Neural cell (in vitro differentiated cells): ENCODE measurements at regions not wholly inside any gene's neighbourhood (a gene's known extent, or its start where the extent isn't known, plus 50 kb on each side); places are given as distances from the start of the nearest gene placed in this dataset.

Experiments used
- H2AFZ ChIP-seq: fragments of 200-600, 300-800 bp; sonication (generic), shearing (Covaris generic); 2 replicates; pipeline ENCODE4 v1.6.0; 2014; ENCODE audit warnings: low read depth, mild to moderate bottlenecking, antibody characterized with exemption, low read length, moderate library complexity
- H3F3A ChIP-seq: fragments of 200-600 bp; shearing (Covaris generic); 2 replicates; pipeline ENCODE4 v1.6.1; 2016; ENCODE audit warnings: mild to moderate bottlenecking, moderate library complexity, mixed read lengths, antibody characterized with exemption, low read length; ENCODE audit not compliant: insufficient read depth, poor library complexity, severe bottlenecking
- H3K27ac ChIP-seq: fragments of 200-600, 300-800 bp; sonication (generic), shearing (Covaris generic); 2 replicates; pipeline ENCODE4 v1.5.1; 2014; ENCODE audit warnings: mild to moderate bottlenecking, low read length, moderate library complexity
- H3K27me3 ChIP-seq: fragments of 300-800, 200-600 bp; sonication (generic), shearing (Covaris generic); 2 replicates; pipeline ENCODE4 v1.6.0; 2014; ENCODE audit warnings: mild to moderate bottlenecking, low read depth, low read length, moderate library complexity; ENCODE audit not compliant: insufficient read depth
- H3K36me3 ChIP-seq: fragments of 300-800, 200-600 bp; sonication (generic), shearing (Covaris generic); 2 replicates; pipeline ENCODE4 v1.5.1; 2014; ENCODE audit warnings: mild to moderate bottlenecking, antibody characterized with exemption, low read length, moderate library complexity; ENCODE audit not compliant: insufficient read depth
- H3K4me2 ChIP-seq: fragments of 300-800, 200-600 bp; sonication (generic), shearing (Covaris generic); 2 replicates; pipeline ENCODE4 v1.6.0; 2014; ENCODE audit warnings: mild to moderate bottlenecking, low read length
- H3K4me3 ChIP-seq: fragments of 300-800, 200-600 bp; sonication (generic), shearing (Covaris generic); 2 replicates; pipeline ENCODE4 v1.5.1; 2014; ENCODE audit warnings: mild to moderate bottlenecking, low read length, moderate library complexity
- H3K79me2 ChIP-seq: fragments of 200-600 bp; shearing (Covaris generic); replicated peaks from 2 replicates; pipeline ENCODE4 v1.6.0; 2014; ENCODE audit warnings: mild to moderate bottlenecking, low read length, moderate library complexity; ENCODE audit not compliant: insufficient read depth
- H3K9ac ChIP-seq: fragments of 300-800, 200-600 bp; sonication (generic), shearing (Covaris generic); 2 replicates; pipeline ENCODE4 v1.6.1; 2016; ENCODE audit warnings: mild to moderate bottlenecking, low read length, mixed read lengths
- H3K9me2 ChIP-seq: fragments of 200-600 bp; shearing (Covaris generic); 2 replicates; pipeline ENCODE4 v1.6.1; 2016; ENCODE audit warnings: mild to moderate bottlenecking, low read length, mixed read lengths; ENCODE audit not compliant: insufficient read depth
- H3K9me3 ChIP-seq: fragments of 200-600, 300-800 bp; sonication (generic), shearing (Covaris generic); 2 replicates; pipeline ENCODE4 v1.6.1; 2016; ENCODE audit warnings: mild to moderate bottlenecking, mixed run types, low read length, moderate library complexity, mixed read lengths
- H4K20me1 ChIP-seq: fragments of 200-600 bp; shearing (Covaris generic); 2 replicates; pipeline ENCODE4 v1.6.1; 2016; ENCODE audit warnings: mild to moderate bottlenecking, mixed run types; ENCODE audit not compliant: insufficient read depth
- CTCF ChIP-seq: fragments of 450-650 bp; IDR thresholded peaks from 2 replicates; pipeline ENCODE4 v1.5.1; 2014; ENCODE audit warnings: antibody characterized with exemption, mild to moderate bottlenecking, moderate library complexity; ENCODE audit not compliant: poor library complexity, severe bottlenecking
- EP300 ChIP-seq: fragments of 450-650 bp; conservative IDR thresholded peaks from 2 replicates; pipeline ENCODE4 v1.6.1; 2014; ENCODE audit warnings: antibody characterized with exemption, mild to moderate bottlenecking, moderate library complexity; ENCODE audit not compliant: poor library complexity, severe bottlenecking
- EZH2 ChIP-seq: fragments of 200-600, 300-800 bp; shearing (Covaris generic), sonication (generic); IDR thresholded peaks from 2 replicates; pipeline ENCODE4 v1.6.1; 2014; ENCODE audit warnings: antibody characterized with exemption, low read length, borderline replicate concordance, mild to moderate bottlenecking; ENCODE audit not compliant: insufficient read depth, poor library complexity, severe bottlenecking
- MXI1 ChIP-seq: fragments of 450-650 bp; conservative IDR thresholded peaks from 2 replicates; pipeline ENCODE4 v1.6.1; 2014; ENCODE audit warnings: antibody characterized with exemption, mild to moderate bottlenecking; ENCODE audit not compliant: poor library complexity, severe bottlenecking
- POLR2AphosphoS5 ChIP-seq: IDR thresholded peaks from 2 replicates; pipeline ENCODE4 v1.6.1; 2012
- RAD21 ChIP-seq: fragments of 450-650 bp; conservative IDR thresholded peaks from 2 replicates; pipeline ENCODE4 v1.6.1; 2014; ENCODE audit warnings: antibody characterized with exemption, mild to moderate bottlenecking, moderate library complexity
- REST ChIP-seq: IDR thresholded peaks from 2 replicates; pipeline ENCODE4 v1.6.1; 2012; ENCODE audit warnings: borderline replicate concordance
- SMC3 ChIP-seq: fragments of 450-650 bp; conservative IDR thresholded peaks from 2 replicates; pipeline ENCODE4 v1.6.1; 2014; ENCODE audit warnings: antibody characterized with exemption, mild to moderate bottlenecking, moderate library complexity; ENCODE audit not compliant: poor library complexity
- TAF1 ChIP-seq: IDR thresholded peaks from 2 replicates; pipeline ENCODE4 v1.6.1; 2012; ENCODE audit warnings: low read depth

DNA sequence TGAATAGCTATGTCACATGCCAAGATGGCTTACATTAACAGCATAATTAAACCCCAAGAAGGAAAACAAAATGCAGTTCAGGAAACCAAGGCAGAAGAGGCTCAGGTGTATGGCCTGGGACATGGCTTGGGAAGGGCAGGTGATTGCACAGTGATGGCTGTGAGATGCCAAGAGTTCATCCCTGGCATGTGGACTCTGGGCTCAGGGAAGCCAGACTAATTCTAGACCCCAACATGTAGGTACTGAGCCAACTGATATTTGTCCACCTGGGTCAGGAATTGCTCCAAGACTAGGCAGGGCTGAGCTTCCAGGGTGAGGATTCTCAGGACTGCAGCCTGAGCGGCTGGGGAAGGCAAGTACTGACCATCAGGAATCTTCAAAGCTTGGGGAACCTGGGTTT is 218.4 kb upstream of the PIK3R1 start:
- Histone ChIP-seq H3K9me3 (no peaks in the 10 kb centered on the region), H3K36me3 (no peaks in the 10 kb centered on the region), H3K9me2 (no peaks in the 10 kb centered on the region), H3K9ac (no peak overlapping the region), H3K4me3 (no peak overlapping the region), H3K4me2 (no peak overlapping the region), H3K27me3 (no peaks in the 10 kb centered on the region), H4K20me1 (no peaks in the 10 kb centered on the region), H3F3A (no peaks in the 10 kb centered on the region), H3K79me2 (no peaks in the 10 kb centered on the region), H2AFZ (no peak overlapping the region), H3K27ac (no peak overlapping the region)
- TF ChIP-seq EP300 (no peak), CTCF (no peak), SMC3 (no peak), MXI1 (no peak)

GRCh38 chr5:67996596-67996995 is 219.0 kb upstream of the PIK3R1 start:
- H3K27me3 ChIP-seq, result no peaks in the 10 kb centered on the region
- no peak overlapping the region for H3K4me3 ChIP-seq
- H3K9me3 ChIP-seq, result no peaks in the 10 kb centered on the region
- H3K36me3 ChIP-seq, result no peaks in the 10 kb centered on the region
- no peaks in the 10 kb centered on the region for H3F3A ChIP-seq
- H3K9ac ChIP-seq, result no peak overlapping the region
- no peak overlapping the region for H2AFZ ChIP-seq
- no peaks in the 10 kb centered on the region for H3K9me2 ChIP-seq
- no peak overlapping the region for H3K27ac ChIP-seq
- H3K79me2 ChIP-seq, result no peaks in the 10 kb centered on the region
- H4K20me1 ChIP-seq, result no peaks in the 10 kb centered on the region
- TF ChIP-seq EP300 (no peak), REST (no peak), RAD21 (no peak), CTCF (no peak), TAF1 (no peak), MXI1 (no peak)
- H3K4me2 ChIP-seq, result no peak overlapping the region

DNA sequence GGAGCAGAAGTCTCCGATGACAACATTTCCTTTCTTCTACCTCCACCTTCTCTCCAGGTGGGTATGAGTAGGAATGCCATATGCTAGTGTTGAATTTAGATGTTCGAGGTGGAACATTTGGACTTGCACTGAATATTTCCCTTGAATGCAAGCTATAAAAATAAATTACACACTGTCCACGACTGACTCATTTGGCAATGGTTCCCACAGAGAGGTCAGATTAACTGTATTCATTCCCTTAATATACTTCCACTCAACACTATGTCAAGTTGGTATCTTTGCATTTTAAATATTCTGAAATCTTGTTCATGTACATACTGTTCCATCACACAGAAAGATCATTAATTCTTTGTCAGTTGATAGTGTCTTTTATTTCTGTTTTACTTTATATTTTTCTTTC is 222.6 kb upstream of the PIK3R1 start:
- no peak overlapping the region for H3K4me2 ChIP-seq
- no peaks in the 10 kb centered on the region for H3F3A ChIP-seq
- H3K79me2 ChIP-seq, result no peaks in the 10 kb centered on the region
- no peaks in the 10 kb centered on the region for H4K20me1 ChIP-seq
- H2AFZ ChIP-seq, result no peak overlapping the region
- no peaks in the 10 kb centered on the region for H3K9me2 ChIP-seq
- no peak overlapping the region for H3K4me3 ChIP-seq
- no peaks in the 10 kb centered on the region for H3K9me3 ChIP-seq
- H3K27me3 ChIP-seq, result no peaks in the 10 kb centered on the region
- no peak overlapping the region for H3K9ac ChIP-seq
- no peaks in the 10 kb centered on the region for H3K36me3 ChIP-seq
- no peak overlapping the region for H3K27ac ChIP-seq
- TF ChIP-seq SMC3, result no peak
- no peak for TF ChIP-seq TAF1
- no peak for TF ChIP-seq CTCF
- no peak for TF ChIP-seq MXI1
- no peak for TF ChIP-seq POLR2AphosphoS5
- no peak for TF ChIP-seq REST
- no peak for TF ChIP-seq EZH2
- TF ChIP-seq RAD21, result no peak
